ENCODE measurements at regions not wholly inside any gene's neighbourhood (a gene's known extent, or its start where the extent isn't known, plus 50 kb on each side); places are given as distances from the start of the nearest gene placed in this dataset.
"Not testable (repeated sequence)": the region's sequence is repeated elsewhere in the genome, so short reads cannot be mapped to it uniquely, and the experiment has no call there.

DNA sequence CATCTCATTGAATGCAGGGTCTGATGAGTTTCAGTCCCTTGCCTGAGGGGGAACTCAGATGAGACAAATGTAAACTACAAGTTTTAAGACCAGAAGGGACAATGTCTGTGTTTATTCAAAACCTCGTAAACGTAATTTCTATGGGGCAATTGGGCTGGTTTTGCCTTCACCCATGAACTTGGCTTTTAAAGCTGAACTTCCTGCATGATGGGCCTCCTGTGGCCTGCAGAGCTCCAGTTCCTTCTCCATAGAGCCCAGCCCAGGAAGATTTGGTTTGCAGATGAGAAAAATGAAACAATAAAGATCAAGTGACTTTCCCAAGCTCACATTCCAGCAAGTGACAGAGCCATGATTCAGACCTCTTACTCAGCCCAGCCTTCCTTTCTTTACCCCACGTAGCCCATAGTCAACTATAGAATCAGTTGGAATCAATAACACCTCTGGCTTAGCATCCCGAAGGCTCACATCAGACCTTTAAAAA lies 612.3 kb downstream of the UTRN start:
- no peak for DNase-seq

GRCh38 chr6:144898052-144898689 lies 613.0 kb downstream of the UTRN start:
- DNase-seq, result no peak

DNA sequence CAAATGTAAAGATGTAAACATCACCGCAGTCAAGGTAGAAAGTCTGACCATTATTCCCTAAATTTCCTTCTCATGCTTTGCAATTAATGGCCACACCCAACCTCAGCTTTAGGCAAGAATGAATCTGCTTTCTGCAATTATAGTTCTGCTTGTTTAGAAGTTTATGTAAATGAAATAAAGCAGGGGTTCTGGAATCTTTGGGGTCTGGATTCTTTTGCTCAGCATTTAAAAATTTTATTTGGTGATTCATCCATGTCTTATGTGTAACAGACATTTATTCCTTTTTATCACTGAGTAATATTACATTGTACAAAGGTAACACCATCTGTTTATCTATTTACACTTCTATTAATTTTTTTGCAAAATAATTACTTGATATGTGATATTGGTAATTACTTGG lies 613.6 kb downstream of the UTRN start:
- DNase-seq, result no peak

- no peak for DNase-seq
These were observed 614.0 kb downstream of the UTRN start for GRCh38 chr6:144899161-144899560.

GRCh38 chr6:144901412-144901811 lies 616.3 kb downstream of the UTRN start:
- no peak for DNase-seq

GRCh38 chr6:144908004-144908403 lies 622.9 kb downstream of the UTRN start:
- no peak for DNase-seq

- no peak for DNase-seq
These were observed 624.7 kb downstream of the UTRN start for GRCh38 chr6:144909753-144910285.

GRCh38 chr6:144911322-144911721 lies 626.2 kb downstream of the UTRN start:
- no peak for DNase-seq

DNA sequence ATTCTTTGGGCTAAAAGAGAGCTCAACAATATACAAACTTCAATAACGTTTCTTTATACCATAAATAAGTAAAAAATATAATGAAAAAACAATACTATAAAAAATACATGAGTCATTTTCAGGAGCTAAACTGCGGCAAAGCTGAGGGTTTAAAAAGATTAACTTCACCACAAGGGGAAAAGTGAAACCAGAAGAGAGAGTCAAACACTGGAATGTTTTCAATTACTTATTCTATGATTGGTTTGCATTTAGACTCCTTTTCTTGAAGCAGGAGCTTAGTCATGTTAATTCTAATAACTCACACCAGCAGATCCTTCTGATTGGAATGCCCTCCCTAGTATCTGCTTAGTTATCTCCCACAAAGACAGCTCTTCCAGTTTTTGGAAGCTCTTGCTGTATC lies 627.3 kb downstream of the UTRN start:
- no peak for DNase-seq

- no peak for DNase-seq
These were observed 632.9 kb downstream of the UTRN start for GRCh38 chr6:144918073-144918472.

DNA sequence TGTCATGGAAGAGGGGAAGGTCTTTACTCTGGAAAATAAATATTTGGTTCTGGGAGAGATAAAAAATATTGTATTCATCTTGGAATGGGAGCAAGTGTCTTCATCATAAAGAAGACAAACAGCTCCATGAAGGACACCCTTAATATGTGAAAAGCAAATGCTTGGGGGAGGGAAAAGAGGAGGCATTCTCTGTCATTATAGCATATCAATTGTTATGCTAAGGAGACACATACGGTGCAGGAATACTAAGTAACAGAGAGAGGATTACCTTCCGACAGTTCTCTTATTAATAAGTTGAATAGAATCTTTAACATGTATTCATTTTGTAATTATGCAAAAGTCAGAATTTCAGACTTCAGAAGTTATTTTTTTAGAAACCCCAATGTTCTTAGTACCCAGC lies 634.4 kb downstream of the UTRN start:
- DNase-seq, result no peak

GRCh38 chr6:144920391-144920961 lies 635.3 kb downstream of the UTRN start:
- no peak for DNase-seq

DNA sequence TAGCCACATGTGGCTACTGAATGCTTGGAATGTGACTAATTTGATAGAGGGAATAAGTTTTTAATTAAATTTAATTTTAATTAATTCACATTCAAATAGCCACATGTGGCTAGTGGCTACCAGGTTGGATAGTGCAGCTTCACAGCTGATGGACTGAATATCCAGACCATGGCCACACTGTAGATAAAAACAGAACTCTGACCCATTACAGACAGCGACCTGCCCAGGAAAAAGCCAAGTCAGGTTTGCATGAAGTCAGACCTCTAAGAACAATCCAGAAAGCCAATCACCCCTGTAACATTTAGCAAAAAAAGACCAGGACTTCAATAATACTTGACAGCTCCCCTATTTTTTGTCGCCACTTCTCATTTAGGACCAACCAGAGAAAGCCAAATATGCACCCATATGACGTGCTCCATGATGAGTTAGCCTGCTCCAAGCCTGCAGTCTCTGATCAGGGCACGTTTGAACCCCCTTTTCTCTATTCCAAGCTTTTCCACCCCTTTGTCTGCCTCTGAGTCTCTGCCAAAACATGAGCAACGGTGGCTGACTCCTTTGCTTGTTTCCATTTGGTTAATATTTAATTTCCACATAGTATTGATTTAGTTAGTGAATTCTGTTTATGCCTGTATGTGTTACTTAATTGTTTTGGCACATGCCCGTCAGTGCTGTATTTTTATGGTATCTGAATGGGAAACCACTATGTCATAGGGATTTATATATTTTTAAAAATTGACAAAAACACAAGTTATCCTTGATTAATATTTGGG lies 636.3 kb downstream of the UTRN start:
- DNase-seq, result no peak

- no peak for DNase-seq
These were observed 637.1 kb downstream of the UTRN start for GRCh38 chr6:144922120-144922722.

DNA sequence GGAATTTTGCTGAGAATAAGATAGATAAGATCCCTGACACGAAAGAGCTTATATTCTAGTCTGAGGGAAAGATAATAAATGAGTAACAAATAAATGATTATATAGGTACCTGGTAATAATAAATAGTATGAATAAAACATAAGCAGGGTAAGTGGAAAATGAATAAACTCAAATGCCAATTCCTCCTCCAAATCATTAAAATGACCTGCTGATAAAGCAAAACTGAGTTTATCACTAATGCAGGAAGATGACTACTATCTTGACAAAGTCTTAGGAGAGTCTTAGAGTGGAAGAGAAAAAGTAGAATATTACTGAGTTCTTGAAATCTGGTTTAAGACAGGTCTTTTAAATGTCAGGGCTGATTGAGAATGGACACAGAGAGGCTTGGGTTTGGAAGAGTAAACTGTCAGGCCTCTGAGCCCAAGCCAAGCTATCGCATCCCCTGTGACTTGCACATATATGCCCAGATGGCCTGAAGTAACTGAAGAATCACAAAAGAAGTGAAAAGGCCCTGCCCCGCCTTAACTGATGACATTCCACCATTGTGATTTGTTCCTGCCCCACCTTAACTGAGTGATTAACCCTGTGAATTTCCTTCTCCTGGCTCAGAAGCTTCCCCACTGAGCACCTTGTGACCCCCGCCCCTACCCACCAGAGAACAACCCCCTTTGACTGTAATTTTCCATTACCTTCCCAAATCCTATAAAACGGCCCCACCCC lies 637.8 kb downstream of the UTRN start:
- not testable (repeated sequence) for DNase-seq

GRCh38 chr6:144923491-144923787 lies 638.3 kb downstream of the UTRN start:
- DNase-seq, result not testable (repeated sequence)

- DNase-seq, result no peak
These were observed 643.7 kb downstream of the UTRN start for GRCh38 chr6:144928847-144929246.

DNA sequence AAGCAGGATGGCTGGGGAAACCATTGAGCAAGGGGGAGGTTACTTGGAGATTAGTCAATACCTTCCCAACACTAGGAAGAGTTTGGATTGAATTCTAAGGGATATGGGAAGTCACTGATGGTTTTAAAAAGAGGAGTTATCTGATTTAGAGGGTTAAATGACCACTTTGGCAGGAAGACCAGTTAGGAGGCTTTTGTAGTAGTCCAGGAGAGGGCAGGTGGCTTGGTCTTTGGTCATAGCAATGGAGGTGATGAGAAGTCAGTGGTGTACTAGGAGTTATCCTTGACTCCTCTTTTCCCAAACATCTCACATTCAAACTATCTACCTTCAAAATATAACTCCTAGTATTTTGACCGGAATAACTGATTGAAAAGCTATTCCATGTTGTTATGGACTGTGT lies 644.1 kb downstream of the UTRN start:
- DNase-seq, result no peak

DNA sequence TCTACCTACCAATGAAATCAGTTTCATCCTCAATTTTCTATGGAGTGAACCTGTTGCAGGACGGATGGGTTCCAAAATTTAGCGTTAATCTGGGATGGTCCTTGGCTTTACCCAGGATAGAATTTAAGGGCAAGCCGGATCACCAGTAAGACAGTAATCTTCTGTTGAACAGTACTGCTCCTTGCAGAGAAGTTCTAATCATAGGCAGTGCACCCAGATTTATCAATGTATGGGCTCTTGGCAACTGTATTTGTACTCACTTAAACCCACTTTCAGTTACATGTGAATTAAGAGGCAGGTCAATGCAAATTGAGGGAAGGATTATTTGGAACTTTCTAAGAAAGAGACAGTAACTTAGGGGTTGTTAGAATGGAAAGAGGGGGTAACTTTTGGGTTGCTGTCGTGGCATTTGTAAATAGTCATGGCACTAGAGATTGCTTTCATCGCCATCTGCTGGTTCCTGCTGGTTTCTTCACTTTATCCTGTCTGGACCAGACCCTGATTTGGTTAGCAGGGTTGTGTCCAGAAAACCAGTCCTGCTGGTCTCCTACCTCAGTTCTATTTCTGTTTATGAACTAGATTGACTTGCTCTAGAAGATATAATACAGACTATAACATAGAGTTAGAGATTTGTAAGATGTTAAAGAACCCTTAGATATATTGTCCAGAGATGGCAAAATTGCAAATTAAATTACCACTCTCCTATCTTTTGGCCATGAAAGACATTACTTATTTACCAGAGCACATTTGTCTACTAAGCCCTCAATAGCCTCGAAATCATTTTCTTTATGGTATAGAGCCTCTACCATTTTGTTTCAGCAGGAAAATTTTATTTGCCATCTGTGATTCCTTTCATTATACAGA lies 646.3 kb downstream of the UTRN start:
- DNase-seq, result peak; percentile 11

- DNase-seq, result no peak
These were observed 647.5 kb downstream of the UTRN start for GRCh38 chr6:144932621-144933020.

GRCh38 chr6:144935181-144935580 lies 650.0 kb downstream of the UTRN start:
- DNase-seq, result no peak

DNA sequence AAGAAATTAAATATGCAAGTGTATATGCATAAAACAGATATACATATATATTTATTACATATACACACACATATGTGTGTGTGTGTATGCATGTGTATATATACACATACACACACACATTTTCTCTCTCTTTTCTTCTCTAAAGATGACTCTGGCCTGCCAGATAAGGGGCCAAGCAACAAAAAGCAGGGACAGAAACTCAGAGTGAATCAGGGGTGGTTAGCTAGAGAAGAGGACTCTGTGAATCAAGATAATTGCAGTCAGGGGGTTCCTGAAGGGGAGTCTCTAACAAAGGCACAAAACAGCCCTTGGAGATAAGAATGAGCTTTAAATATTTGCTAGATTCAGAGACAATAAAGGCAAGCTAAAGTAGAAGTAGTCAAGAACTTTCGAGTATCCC lies 650.5 kb downstream of the UTRN start:
- no peak for DNase-seq
